DND-41 (cell line): ENCODE measurements at regions not wholly inside any gene's neighbourhood (a gene's known extent, or its start where the extent isn't known, plus 50 kb on each side); places are given as distances from the start of the nearest gene placed in this dataset.

Experiments used
- CTCF ChIP-seq: IDR thresholded peaks from 2 replicates; pipeline ENCODE4 v1.5.1; 2012; ENCODE audit warnings: borderline replicate concordance, low read length, moderate library complexity, mild to moderate bottlenecking; ENCODE audit not compliant: poor library complexity, severe bottlenecking; ENCODE audit errors: extremely low read depth
- EZH2 ChIP-seq: IDR thresholded peaks from 3 replicates; pipeline ENCODE4 v1.6.1; 2012; ENCODE audit warnings: borderline replicate concordance, low read depth, mild to moderate bottlenecking, moderate library complexity, low read length, inconsistent platforms; ENCODE audit not compliant: severe bottlenecking

- TF ChIP-seq CTCF (no peak), EZH2 (no peak)
Observed at GRCh38 chr15:38061856-38062649, 127.6 kb downstream of the TMCO5A start.
